NB4 (cell line): ENCODE measurements at regions not wholly inside any gene's neighbourhood (a gene's known extent, or its start where the extent isn't known, plus 50 kb on each side); places are given as distances from the start of the nearest gene placed in this dataset.

Source experiments
- MYC ChIP-seq: IDR thresholded peaks from 2 replicates; pipeline ENCODE4 v1.6.1; 2011; ENCODE audit warnings: low read depth, low read length
- POLR2A ChIP-seq: IDR thresholded peaks from 2 replicates; pipeline ENCODE4 v1.6.1; 2011; ENCODE audit warnings: mild to moderate bottlenecking; ENCODE audit not compliant: insufficient read length; ENCODE audit errors: extremely low read depth
- TF ChIP-seq, protein P1 (sequence below): IDR thresholded peaks from one replicate; pipeline ENCODE4 v1.5.1; 2012; ENCODE audit warnings: low read depth, low read length

GRCh38 chr16:66023481-66023880 lies 343.0 kb upstream of the CDH5 start:
- TF ChIP-seq MYC (no peak), POLR2A (no peak)
- TF ChIP-seq, protein P1, sequence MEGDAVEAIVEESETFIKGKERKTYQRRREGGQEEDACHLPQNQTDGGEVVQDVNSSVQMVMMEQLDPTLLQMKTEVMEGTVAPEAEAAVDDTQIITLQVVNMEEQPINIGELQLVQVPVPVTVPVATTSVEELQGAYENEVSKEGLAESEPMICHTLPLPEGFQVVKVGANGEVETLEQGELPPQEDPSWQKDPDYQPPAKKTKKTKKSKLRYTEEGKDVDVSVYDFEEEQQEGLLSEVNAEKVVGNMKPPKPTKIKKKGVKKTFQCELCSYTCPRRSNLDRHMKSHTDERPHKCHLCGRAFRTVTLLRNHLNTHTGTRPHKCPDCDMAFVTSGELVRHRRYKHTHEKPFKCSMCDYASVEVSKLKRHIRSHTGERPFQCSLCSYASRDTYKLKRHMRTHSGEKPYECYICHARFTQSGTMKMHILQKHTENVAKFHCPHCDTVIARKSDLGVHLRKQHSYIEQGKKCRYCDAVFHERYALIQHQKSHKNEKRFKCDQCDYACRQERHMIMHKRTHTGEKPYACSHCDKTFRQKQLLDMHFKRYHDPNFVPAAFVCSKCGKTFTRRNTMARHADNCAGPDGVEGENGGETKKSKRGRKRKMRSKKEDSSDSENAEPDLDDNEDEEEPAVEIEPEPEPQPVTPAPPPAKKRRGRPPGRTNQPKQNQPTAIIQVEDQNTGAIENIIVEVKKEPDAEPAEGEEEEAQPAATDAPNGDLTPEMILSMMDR, result no peak
